ENCODE measurements at regions not wholly inside any gene's neighbourhood (a gene's known extent, or its start where the extent isn't known, plus 50 kb on each side); places are given as distances from the start of the nearest gene placed in this dataset.

DNA sequence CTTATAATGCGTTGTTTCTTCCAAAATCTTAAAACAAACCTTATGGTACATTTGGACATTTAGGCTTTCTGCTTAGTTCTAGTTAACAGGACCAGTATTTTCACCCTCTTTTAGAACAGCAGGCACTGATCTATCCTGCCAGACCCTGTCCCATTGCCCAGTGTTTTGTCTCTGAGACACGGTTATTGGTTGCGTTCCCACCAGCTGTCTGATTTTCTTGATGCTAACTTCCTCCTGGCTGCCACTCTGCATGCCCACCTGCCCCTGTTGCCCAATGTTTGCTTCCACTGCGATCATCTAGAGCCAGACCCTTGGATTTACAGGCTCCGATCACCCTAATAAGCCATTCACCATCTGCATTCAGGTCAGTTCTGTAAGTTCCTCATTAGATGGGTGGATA, 506.0 kb upstream of the CDH6 start:
- intact Hi-C loops (cut with micrococcal nuclease), result no loop called here
- TF ChIP-seq, protein P1, sequence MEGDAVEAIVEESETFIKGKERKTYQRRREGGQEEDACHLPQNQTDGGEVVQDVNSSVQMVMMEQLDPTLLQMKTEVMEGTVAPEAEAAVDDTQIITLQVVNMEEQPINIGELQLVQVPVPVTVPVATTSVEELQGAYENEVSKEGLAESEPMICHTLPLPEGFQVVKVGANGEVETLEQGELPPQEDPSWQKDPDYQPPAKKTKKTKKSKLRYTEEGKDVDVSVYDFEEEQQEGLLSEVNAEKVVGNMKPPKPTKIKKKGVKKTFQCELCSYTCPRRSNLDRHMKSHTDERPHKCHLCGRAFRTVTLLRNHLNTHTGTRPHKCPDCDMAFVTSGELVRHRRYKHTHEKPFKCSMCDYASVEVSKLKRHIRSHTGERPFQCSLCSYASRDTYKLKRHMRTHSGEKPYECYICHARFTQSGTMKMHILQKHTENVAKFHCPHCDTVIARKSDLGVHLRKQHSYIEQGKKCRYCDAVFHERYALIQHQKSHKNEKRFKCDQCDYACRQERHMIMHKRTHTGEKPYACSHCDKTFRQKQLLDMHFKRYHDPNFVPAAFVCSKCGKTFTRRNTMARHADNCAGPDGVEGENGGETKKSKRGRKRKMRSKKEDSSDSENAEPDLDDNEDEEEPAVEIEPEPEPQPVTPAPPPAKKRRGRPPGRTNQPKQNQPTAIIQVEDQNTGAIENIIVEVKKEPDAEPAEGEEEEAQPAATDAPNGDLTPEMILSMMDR (IDR thresholded peaks at IDR 0.05; ENCODE audit: borderline replicate concordance), result no peak
- DNase-seq, result no peak
- Histone ChIP-seq H3K9me3 (replicated peaks) (no peaks in the 10 kb centered on the region), H3K36me3 (no peaks in the 10 kb centered on the region), H3K27me3 (ENCODE audit: low read depth) (no peaks in the 10 kb centered on the region), H3K4me1 (no peaks in the 10 kb centered on the region), H3K4me3 (no peak overlapping the region), H3K27ac (replicated peaks) (no peak overlapping the region)

DNA sequence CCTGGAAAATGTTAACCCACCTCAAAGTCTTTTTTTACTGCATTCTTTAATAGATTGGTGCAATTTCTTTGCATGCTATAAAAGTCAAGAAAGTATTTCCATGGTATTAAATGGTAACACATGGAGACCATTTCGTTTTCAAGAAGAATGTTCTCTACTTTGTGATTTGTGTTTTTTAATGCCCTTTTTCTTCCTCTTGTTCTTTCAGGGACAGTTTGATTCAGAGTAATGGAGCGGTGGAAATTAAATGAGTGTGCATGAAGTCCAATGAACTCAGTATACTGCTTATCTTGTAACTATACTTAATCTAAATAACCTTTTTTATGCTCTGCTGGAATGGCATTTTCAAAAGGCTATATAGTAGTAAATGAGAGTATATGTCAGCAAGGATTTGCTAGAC, 507.0 kb upstream of the CDH6 start:
- Histone ChIP-seq H3K4me1 (no peaks in the 10 kb centered on the region), H3K9me3 (replicated peaks) (no peaks in the 10 kb centered on the region), H3K4me3 (no peak overlapping the region), H3K27me3 (ENCODE audit: low read depth) (no peaks in the 10 kb centered on the region), H3K36me3 (no peaks in the 10 kb centered on the region), H3K27ac (replicated peaks) (no peak overlapping the region)
- intact Hi-C loops (cut with micrococcal nuclease), result no loop called here
- DNase-seq, result no peak
- TF ChIP-seq, protein P1 (IDR thresholded peaks at IDR 0.05; ENCODE audit: borderline replicate concordance), result no peak

DNA sequence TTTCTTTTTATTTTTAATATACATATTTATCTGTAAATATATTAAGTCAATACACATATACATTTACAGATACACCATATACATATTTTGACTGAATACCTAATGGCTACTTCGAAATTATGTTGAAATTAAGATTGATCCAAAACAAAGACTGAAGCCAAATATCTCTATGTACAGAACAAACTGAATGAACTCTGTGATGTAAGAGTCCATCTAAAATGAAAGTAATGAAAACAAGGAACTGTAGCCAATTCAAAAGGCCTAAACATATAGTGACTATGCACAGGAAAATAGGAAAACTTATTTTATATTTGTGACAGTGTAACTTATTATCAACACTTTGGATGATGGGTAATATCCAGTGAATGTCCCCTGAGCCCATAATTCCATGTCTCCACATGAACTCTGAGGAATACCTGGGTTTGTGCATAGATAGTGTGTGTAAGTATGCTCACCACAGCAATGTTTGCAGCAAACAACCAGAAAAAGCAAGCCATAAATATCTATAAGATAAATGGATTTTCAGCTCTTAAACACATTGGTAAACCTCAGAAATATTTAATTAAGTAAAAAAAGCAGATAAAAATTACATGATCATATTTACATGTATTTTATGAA, 517.2 kb upstream of the CDH6 start:
- Histone ChIP-seq H3K27ac (replicated peaks) (no peak overlapping the region), H3K4me3 (no peak overlapping the region), H3K36me3 (no peaks in the 10 kb centered on the region), H3K27me3 (ENCODE audit: low read depth) (no peaks in the 10 kb centered on the region), H3K4me1 (no peaks in the 10 kb centered on the region), H3K9me3 (replicated peaks) (peaks cover 28% of the 10 kb centered on the region)
- intact Hi-C loops (cut with micrococcal nuclease), result no loop called here
- TF ChIP-seq, protein P1 (IDR thresholded peaks at IDR 0.05; ENCODE audit: borderline replicate concordance), result no peak
- no peak for DNase-seq

DNA sequence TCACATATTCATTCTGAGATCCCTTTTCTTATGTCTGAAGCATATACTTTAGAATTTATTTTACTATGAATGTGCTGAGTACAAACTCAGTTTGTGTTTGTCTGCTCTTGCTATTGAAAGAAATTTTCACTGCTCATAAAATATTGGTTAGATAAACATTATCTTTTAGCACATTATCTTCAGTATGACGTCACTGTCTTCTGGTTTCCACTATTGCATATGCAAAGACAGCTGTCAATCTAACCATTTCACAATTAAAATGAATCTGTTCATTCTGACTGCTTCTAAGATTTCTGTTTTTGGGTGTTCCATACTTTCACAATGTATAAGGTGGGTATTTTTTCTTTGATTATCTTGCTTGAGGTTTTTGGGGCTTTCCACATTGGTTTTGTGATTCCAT, 526.2 kb upstream of the CDH6 start:
- no peak overlapping the region for H3K27ac ChIP-seq (replicated peaks)
- TF ChIP-seq, protein P1 (IDR thresholded peaks at IDR 0.05; ENCODE audit: borderline replicate concordance), result no peak
- H3K27me3 ChIP-seq (ENCODE audit: low read depth), result no peaks in the 10 kb centered on the region
- no peaks in the 10 kb centered on the region for H3K36me3 ChIP-seq
- H3K4me3 ChIP-seq, result no peak overlapping the region
- no peak for DNase-seq
- H3K4me1 ChIP-seq, result no peaks in the 10 kb centered on the region
- intact Hi-C loops (cut with micrococcal nuclease), result no loop called here
- no peaks in the 10 kb centered on the region for H3K9me3 ChIP-seq (replicated peaks)

DNA sequence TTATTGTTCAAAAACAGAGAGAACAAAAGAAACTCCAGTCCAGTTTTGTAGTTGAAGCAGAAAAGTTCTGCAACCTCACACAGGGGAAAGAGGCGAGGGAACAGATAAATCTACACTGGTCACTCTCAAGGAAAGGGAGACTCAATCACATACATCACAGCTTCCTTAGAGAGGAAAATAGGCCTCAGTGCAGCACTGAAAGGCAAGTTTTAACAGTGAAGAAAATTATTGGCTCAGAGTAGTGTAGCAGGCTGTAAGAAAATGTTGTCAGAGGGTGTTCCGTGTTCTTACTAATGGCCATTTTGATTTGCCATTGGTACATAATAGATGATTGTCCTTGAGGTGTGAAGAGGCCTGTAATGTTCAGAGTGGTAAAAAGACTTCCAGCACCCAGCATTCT, 530.0 kb upstream of the CDH6 start:
- no peaks in the 10 kb centered on the region for H3K4me1 ChIP-seq
- no peak overlapping the region for H3K4me3 ChIP-seq
- no peaks in the 10 kb centered on the region for H3K9me3 ChIP-seq (replicated peaks)
- no peaks in the 10 kb centered on the region for H3K36me3 ChIP-seq
- no peaks in the 10 kb centered on the region for H3K27me3 ChIP-seq (ENCODE audit: low read depth)
- DNase-seq, result no peak
- TF ChIP-seq, protein P1 (IDR thresholded peaks at IDR 0.05; ENCODE audit: borderline replicate concordance), result no peak
- H3K27ac ChIP-seq (replicated peaks), result no peak overlapping the region
- intact Hi-C loops (cut with micrococcal nuclease), result no loop called here

Measured in left ventricle myocardium inferior (tissue), 1 donor.